NCI-H446 treated with DMSO at 0.1 percent for 48 hours (cell line): ENCODE measurements at regions not wholly inside any gene's neighbourhood (a gene's known extent, or its start where the extent isn't known, plus 50 kb on each side); places are given as distances from the start of the nearest gene placed in this dataset.
A peak's percentile ranks its signal among the peaks of the same experiment; 100 is the strongest.

Source experiments
- DNase-seq: peaks from one replicate; lab custom pipeline; 2025; lab: John Stamatoyannopoulos, UW

DNA sequence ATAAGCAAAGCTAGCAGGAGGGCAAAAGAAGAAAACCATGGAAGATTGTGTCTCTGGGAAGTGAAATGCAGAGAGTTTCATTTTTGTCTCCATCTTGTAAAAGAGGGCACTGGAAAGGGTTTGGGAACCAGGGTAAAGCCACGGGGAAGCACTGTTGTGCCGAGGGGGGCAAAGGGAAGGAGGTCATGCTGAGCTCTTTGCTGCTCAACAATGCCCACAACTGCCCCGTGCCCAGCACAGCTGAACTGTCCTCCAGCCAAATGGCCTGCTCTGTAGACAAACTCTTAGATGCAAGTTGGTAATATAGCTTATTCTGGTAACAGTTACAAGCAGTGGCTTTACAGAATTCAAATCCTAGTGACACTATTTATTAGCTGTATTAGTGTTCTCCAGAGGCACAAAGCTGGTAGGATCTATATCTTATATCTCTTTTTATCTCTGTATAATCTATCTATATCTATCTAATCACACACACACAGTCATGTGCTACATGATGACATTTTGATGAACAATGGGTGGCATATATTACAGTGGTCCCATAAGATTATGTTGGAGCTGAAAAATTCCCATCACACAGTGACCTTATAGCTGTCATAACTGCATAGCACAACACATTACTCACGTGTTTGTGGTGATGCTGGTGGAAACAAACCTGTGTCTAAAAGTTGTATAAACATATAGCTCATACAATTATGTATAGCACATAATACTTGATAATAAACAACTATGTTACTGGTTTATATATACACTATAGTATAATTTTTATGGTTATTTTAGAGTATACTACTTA, 203.4 kb upstream of the DDHD1 start:
- DNase-seq, result no peak

DNA sequence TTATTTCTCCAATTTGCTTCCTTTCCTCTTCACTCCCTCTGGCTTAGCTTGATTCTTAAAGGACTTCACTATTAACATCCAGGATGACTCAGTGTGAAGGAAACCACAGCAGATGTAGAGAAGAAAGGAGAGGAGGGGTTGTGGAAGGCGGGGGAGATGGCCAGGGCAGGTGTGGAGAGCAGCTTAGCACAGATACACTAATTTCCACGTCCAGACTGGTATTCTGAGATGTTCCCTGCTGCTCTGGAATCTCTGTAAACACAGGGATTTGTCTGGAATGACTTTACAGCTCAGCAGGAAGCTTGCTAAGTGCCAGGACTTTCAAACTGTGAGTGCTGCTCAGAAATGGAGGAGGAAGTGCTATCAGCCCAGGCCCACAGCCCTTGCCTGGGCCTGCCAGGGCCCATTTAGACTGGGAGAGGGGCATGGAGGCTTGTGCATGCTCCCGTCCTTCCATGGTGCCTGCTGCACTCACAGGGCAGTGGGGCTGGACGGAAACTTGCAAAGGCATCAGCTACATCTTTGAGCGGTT, 202.5 kb upstream of the DDHD1 start:
- peak; percentile 22 for DNase-seq

- no peak for DNase-seq
These were observed 201.2 kb upstream of the DDHD1 start for GRCh38 chr14:53354336-53354735.

- no peak for DNase-seq
These were observed 197.7 kb upstream of the DDHD1 start for GRCh38 chr14:53350866-53351265.

DNA sequence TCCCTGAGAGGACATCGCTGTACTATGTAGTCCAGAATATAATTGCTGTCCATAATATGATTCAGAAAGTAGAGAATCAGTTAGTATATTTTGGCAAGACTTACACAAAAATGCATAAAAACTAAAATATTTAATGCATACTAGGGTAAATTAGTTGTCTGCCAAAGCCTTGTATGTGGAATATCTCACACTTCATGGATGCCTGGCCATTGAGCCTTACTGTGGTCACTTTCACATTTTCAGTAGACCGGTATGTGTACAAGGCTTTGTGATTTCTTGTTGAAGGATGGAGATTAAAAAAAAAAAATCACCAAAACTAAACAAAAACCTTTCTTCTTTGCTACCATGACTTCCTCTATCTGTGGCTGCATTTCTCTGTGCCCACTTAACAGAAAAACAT, 197.3 kb upstream of the DDHD1 start:
- DNase-seq, result no peak

GRCh38 chr14:53346988-53347387, 193.9 kb upstream of the DDHD1 start:
- DNase-seq, result no peak

DNA sequence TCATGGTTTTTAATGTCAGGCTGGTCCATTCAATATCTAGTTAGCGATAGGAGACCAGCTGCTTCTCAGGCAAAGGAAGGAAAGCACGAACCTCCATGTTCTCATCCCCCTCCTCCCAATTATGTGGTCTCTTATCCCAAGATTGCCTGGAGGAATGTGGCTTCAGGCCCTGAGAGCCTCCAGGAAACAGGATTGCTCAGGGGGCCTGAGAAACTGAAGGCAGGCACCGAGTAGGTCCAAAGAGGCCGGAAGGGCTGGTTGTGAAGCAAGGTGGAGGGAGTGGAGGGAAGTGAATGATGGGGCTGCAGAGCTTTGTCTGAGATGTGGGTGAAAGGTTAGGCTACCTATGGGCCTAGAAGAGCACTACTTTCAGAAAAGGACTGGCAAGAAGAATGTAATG, 188.2 kb upstream of the DDHD1 start:
- DNase-seq, result no peak

DNA sequence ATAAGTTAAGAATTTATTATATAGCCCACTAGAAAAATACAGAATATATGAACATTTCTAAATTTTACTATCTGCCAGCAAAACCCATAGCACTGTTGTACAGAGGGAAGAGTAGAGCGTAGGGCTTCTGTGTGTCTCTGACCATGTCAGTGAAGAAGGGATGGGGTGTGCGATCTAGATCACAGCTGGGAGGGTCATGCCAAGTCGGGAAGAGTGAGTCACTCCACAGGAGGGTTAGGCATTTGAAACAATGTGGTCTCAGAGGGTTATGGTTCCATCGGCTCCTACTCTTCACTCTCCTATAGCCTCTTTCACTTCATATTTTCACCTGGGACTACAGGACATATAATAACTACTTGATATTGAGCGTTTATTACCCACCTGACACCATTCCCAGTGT, 185.1 kb upstream of the DDHD1 start:
- DNase-seq, result no peak

GRCh38 chr14:53336729-53337128, 183.6 kb upstream of the DDHD1 start:
- no peak for DNase-seq

DNA sequence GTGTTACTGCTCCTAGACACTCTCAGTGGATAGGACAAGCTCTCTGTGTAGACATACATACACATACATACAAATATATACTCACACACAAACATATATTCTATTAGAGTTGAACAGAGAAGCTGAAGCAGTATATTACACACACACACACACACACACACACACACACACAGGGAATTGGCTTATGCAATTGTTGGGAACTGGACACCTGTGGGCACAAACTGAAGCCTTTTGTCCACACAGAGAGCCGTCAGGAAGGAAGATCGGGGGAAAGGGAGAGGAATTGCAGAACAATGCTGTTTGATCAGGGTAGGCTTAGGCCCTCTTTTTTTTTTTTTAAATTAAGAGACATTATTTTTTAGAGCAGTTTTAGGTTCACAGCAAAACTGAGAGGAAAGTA, 180.7 kb upstream of the DDHD1 start:
- no peak for DNase-seq

- no peak for DNase-seq
These were observed 178.8 kb upstream of the DDHD1 start for GRCh38 chr14:53331921-53332320.

- DNase-seq, result no peak
These were observed 178.1 kb upstream of the DDHD1 start for GRCh38 chr14:53331247-53331646.

GRCh38 chr14:53330441-53330840, 177.3 kb upstream of the DDHD1 start:
- DNase-seq, result no peak

GRCh38 chr14:53328841-53329240, 175.7 kb upstream of the DDHD1 start:
- DNase-seq, result no peak

DNA sequence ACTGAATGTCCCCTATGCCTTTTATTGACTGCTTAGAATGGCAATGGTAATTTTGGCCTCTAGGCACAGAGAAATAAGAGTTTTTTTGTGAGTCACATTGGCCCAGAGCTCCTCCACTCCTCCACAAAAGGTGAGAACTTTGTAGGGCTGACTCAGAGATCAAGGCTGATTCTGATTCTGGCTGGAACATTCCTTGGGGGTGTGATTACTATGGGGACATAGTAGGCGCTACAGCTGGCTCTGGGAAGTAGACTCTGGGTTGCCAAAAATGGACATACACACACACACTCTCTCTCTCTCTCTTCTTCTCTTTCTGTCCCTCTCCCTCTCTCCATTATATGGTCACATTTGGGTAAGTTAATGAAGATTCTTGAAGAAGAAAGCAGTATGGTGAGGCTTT, 174.6 kb upstream of the DDHD1 start:
- DNase-seq, result no peak

DNA sequence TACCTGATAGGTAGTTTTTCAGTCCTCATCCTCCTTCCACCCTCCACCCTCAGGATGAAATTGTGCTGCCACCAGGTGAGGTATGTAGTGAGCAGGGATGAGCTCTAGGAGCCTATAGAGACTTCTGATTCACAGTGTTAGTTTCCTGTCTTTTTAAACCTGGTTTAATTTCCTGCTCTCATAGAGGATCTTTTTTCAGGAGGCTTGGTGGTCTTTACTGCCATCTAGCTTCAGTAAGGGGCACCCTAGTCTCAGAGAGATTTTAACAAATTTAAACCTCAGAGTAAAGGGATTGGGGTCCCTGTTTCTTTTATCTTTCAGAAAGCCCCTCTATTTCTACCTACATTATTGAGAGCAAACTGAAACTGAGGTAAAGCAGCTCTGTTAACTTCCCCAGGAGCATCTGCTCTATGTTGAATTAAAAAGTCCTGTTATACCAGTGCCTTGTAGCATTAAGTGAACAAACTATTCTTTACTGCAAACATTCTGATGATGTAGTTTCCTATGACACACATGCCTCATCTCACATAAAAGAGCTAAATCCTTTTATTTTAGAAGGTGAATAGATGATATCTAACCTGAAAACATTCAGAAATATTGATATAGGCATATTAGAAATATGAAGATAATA, 172.2 kb upstream of the DDHD1 start:
- DNase-seq, result no peak

DNA sequence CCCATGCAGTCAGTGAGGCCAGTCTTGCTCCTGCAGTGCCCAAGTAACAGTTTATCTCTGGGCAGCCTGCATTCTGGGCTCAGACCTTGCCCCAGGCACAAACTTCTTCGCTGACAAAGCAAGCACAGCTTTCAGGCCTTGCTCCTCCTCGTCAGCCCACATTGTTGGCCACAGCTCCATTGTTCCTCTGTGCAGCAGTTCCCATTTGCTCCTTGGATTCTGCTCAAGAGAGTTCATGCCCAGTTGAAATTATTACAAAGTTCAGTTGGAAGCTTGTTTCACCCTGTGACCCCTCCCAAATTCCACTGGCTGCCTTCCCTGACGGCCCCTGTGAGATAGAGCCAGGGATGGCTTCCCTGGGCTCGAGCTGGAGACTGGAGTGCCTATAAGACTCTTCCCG, 163.4 kb upstream of the DDHD1 start:
- no peak for DNase-seq

DNA sequence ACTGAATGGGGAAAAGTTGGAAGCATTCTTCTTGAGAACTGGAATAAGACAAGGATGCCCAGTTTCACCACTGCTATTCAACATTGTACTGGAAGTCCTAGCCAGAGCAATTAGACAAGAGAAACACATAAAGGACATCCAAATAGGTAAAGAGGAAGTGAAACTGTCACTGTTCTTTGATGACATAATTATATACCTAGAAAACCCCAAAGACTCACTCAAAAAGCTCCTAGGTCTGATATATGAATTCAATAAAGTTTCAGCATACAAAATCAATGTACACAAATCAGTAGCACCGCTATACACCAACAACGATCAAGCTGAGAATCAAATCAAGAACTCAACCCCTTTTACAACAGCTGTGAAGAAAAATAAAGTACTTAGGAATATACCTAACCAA, 157.3 kb upstream of the DDHD1 start:
- no peak for DNase-seq

- DNase-seq, result no peak
These were observed 153.8 kb upstream of the DDHD1 start for GRCh38 chr14:53306911-53307310.

DNA sequence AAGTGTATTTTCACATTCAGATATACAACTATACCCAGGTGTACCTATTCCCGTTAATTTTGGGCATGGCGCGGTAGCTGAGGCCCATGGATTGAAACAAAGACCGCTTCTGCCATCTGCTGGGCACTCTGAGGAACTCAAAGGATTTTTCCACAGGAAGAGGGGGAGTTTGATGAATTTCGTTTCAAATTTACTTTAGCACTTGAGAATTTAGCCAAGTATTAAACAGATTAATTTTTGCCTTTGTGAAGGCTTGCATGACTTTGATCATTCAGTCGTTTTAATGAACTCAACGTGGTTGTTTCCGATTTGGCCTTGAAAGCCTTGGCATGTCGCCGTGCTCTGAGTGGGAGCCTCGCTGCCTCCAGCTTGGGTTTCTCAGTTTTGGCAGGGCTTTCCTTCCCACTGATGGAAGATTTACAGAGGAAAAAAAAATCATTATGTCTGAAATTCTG, 153.2 kb upstream of the DDHD1 start:
- peak; percentile 83 for DNase-seq

DNA sequence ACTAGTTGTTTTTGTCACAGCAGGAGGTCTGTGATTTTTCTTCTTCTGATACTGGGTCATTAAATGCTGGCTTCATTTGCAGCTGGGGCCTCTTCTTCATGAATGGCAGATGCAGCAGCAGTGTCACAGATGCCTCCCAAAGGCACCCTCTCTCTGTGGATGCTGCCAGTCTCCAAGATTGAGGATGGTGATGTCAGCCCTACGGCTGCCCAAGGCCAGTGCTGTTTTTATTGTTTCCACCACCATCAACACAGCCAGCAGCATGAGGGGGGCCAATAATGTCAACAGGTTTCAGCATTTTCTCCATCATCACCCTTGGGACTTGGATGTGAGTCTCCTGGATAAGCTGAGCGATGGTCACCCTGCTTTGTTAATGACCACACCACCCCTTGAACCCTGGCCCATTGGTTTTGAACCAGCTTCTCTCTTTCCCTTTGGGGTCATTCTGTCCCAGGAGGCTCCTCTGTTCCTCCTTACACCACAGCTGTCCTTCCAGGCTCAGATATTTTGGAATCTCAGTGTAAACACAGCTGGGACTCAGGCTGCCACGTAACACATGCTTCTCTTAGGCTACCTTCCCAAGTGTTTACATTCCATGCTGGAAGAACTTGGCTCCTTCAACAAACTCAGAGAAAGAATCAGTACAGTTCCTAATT, 151.7 kb upstream of the DDHD1 start:
- no peak for DNase-seq

DNA sequence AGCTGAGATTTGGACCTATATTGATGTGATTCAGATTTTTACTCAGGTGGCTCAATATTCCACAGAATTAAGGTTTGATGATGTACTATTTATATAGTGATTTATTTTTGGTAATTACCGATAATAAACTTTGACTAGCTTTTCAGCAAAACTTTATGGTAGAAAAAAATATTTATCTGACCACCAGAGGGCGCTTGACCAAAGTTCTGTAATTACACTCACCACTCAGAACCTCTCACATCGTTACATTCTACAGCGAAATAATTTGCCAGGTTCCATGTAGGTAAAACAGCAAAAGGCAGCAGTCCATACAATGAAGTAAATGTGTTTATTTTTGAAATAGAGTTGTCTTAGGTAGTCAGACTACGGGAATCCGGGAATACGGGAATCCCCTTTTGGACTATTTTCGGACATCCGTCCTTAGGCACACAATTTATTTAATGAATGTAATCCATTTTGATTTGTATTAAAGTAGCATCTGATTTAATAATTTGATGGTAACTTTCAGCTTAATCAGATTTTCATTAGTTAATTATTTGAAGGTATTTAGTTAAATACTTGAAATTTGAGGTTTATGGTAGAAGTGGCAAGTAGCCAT, 143.0 kb upstream of the DDHD1 start:
- DNase-seq, result no peak

GRCh38 chr14:53295372-53295771, 142.2 kb upstream of the DDHD1 start:
- no peak for DNase-seq
